Fibroblast of lung (primary cell): ENCODE measurements at regions not wholly inside any gene's neighbourhood (a gene's known extent, or its start where the extent isn't known, plus 50 kb on each side); places are given as distances from the start of the nearest gene placed in this dataset.
A peak's percentile ranks its signal among the peaks of the same experiment; 100 is the strongest.

Experiments used
- DNase-seq, 2 donors: peaks; one replicate each; pipeline versions ENCODE4 v3.0.0 to v3.0.0-alpha.2; 2010; ENCODE audit warnings: low read depth in 2 of 2
- H2AFZ ChIP-seq: 2 replicates; pipeline ENCODE4 v1.5.1; 2012; ENCODE audit warnings: low read length, control low read depth, inconsistent platforms
- H3K27ac ChIP-seq: 2 replicates; pipeline ENCODE4 v1.5.1; 2011; ENCODE audit warnings: low read length, control low read depth; ENCODE audit not compliant: insufficient read depth
- H3K27me3 ChIP-seq: 2 replicates; pipeline ENCODE4 v1.5.1; 2011; ENCODE audit warnings: mild to moderate bottlenecking, low read length; ENCODE audit not compliant: control insufficient read depth, insufficient read depth
- H3K36me3 ChIP-seq: 2 replicates; pipeline ENCODE4 v1.5.1; 2011; ENCODE audit warnings: low read length; ENCODE audit not compliant: control insufficient read depth, insufficient read depth
- H3K4me1 ChIP-seq: 2 replicates; pipeline ENCODE4 v1.5.1; 2011; ENCODE audit warnings: low read length; ENCODE audit not compliant: control insufficient read depth, insufficient read depth; ENCODE audit errors: extremely low read depth
- H3K4me2 ChIP-seq: 2 replicates; pipeline ENCODE4 v1.5.1; 2011; ENCODE audit warnings: low read length, control low read depth; ENCODE audit not compliant: insufficient read depth; ENCODE audit errors: extremely low read depth
- H3K4me3 ChIP-seq, 4 experiments: fragments of 200-600 bp in 1 of 4; sonication (generic) in 1 of 4; replicated peaks in 1 of 4; 2 replicates each; pipeline ENCODE4 v1.5.1; 2011 to 2016; ENCODE audit warnings: low read length in 4 of 4, low read depth in 3 of 4, mild to moderate bottlenecking in 3 of 4, control low read depth in 2 of 4, inconsistent platforms in 1 of 4, mixed read lengths in 1 of 4; ENCODE audit not compliant: insufficient read depth in 1 of 4; ENCODE audit errors: control extremely low read depth in 1 of 4
- H3K79me2 ChIP-seq: 2 replicates; pipeline ENCODE4 v1.5.1; 2012; ENCODE audit warnings: mild to moderate bottlenecking, low read length, inconsistent platforms; ENCODE audit not compliant: control insufficient read depth, insufficient read depth
- H3K9ac ChIP-seq: 2 replicates; pipeline ENCODE4 v1.5.1; 2011; ENCODE audit warnings: mild to moderate bottlenecking, low read length, control low read depth; ENCODE audit not compliant: insufficient read depth
- H3K9me3 ChIP-seq: 2 replicates; pipeline ENCODE4 v1.5.1; 2012; ENCODE audit warnings: low read depth, low read length; ENCODE audit not compliant: control insufficient read depth, insufficient read depth
- H4K20me1 ChIP-seq: 2 replicates; pipeline ENCODE4 v1.5.1; 2011; ENCODE audit warnings: low read length; ENCODE audit not compliant: control insufficient read depth, insufficient read depth; ENCODE audit errors: extremely low read depth
- CTCF ChIP-seq, 2 donors: IDR thresholded peaks in 1 of 2; conservative IDR thresholded peaks in 1 of 2; 1 replicate in 1 of 2; 2 replicates in 1 of 2; pipeline ENCODE4 v1.5.1; 2011 to 2012; ENCODE audit warnings: low read length in 2 of 2, control low read depth in 1 of 2, inconsistent platforms in 1 of 2, low read depth in 1 of 2, mild to moderate bottlenecking in 1 of 2
- EZH2 ChIP-seq: IDR thresholded peaks from 2 replicates; pipeline ENCODE4 v1.5.1; 2012; ENCODE audit warnings: low read length, control low read depth, mild to moderate bottlenecking; ENCODE audit errors: missing control alignments

- H3K9me3 ChIP-seq, result no peaks in the 10 kb centered on the region
- TF ChIP-seq EZH2 (no peak), CTCF (conservative IDR thresholded peaks at IDR 0.05 in 1 of 2, IDR thresholded peaks at IDR 0.05 in 1 of 2; ENCODE audit: low read depth in 1 of 2, low read length in 2 of 2) (no peak)
- H3K27ac ChIP-seq, result no peak overlapping the region
- no peaks in the 10 kb centered on the region for H3K36me3 ChIP-seq
- H4K20me1 ChIP-seq, result no peaks in the 10 kb centered on the region
- no peak overlapping the region for H2AFZ ChIP-seq
- no peak overlapping the region for H3K9ac ChIP-seq
- no peak for DNase-seq
- no peaks in the 10 kb centered on the region for H3K79me2 ChIP-seq
- H3K27me3 ChIP-seq, result no peaks in the 10 kb centered on the region
- no peak overlapping the region for H3K4me3 ChIP-seq
- no peak overlapping the region for H3K4me2 ChIP-seq
- H3K4me1 ChIP-seq, result peaks cover 4% of the 10 kb centered on the region
These were observed 60.9 kb upstream of the CLCN4 start for GRCh38 chrX:10095698-10096432.

- Histone ChIP-seq H3K79me2 (no peaks in the 10 kb centered on the region), H3K9ac (no peak overlapping the region), H3K9me3 (no peaks in the 10 kb centered on the region), H3K27me3 (no peaks in the 10 kb centered on the region), H2AFZ (no peak overlapping the region), H3K4me2 (peak overlapping the region; percentile 26), H3K36me3 (no peaks in the 10 kb centered on the region), H3K27ac (peak overlapping the region; percentile 11), H3K4me1 (peaks cover 7% of the 10 kb centered on the region), H3K4me3 (peak overlapping the region in 2 of 4 experiments; percentile 1 to 51), H4K20me1 (no peaks in the 10 kb centered on the region)
- no peak for DNase-seq
- TF ChIP-seq EZH2 (no peak), CTCF (conservative IDR thresholded peaks at IDR 0.05 in 1 of 2, IDR thresholded peaks at IDR 0.05 in 1 of 2; ENCODE audit: low read depth in 1 of 2, low read length in 2 of 2) (no peak)
These were observed 58.5 kb upstream of the CLCN4 start for GRCh38 chrX:10098270-10098713.

GRCh38 chrX:10099411-10099810 lies 57.4 kb upstream of the CLCN4 start:
- Histone ChIP-seq H3K4me1 (peaks cover 7% of the 10 kb centered on the region), H3K36me3 (no peaks in the 10 kb centered on the region), H3K4me2 (no peak overlapping the region), H3K4me3 (peak overlapping the region in 1 of 4 experiments; percentile 51), H3K9ac (no peak overlapping the region), H4K20me1 (no peaks in the 10 kb centered on the region), H3K79me2 (no peaks in the 10 kb centered on the region), H3K27ac (peak overlapping the region; percentile 28), H3K9me3 (no peaks in the 10 kb centered on the region), H2AFZ (no peak overlapping the region), H3K27me3 (no peaks in the 10 kb centered on the region)
- TF ChIP-seq EZH2 (no peak), CTCF (conservative IDR thresholded peaks at IDR 0.05 in 1 of 2, IDR thresholded peaks at IDR 0.05 in 1 of 2; ENCODE audit: low read depth in 1 of 2, low read length in 2 of 2) (no peak)
- no peak for DNase-seq
